Tibial nerve (tissue), 4 donors: ENCODE measurements at regions not wholly inside any gene's neighbourhood (a gene's known extent, or its start where the extent isn't known, plus 50 kb on each side); places are given as distances from the start of the nearest gene placed in this dataset.

Experiments
- CTCF ChIP-seq, 5 experiments: fragments of 200-600 bp in 3 of 5; fragments of 450-650 bp in 2 of 5; sonication (generic) in 3 of 5; IDR thresholded peaks; one replicate each; pipeline ENCODE4 v1.5.1; 2016 to 2019; ENCODE audit warnings: antibody characterized with exemption in 5 of 5, mild to moderate bottlenecking in 3 of 5, moderate library complexity in 2 of 5
- EP300 ChIP-seq, 2 donors: sonication (generic); formaldehyde crosslinking; IDR thresholded peaks; one replicate each; pipeline ENCODE4 v1.6.1; 2017; ENCODE audit warnings: antibody characterized with exemption in 2 of 2, mild to moderate bottlenecking in 1 of 2

- TF ChIP-seq EP300 (IDR thresholded peaks at IDR 0.05) (no peak), CTCF (IDR thresholded peaks at IDR 0.05) (no peak)
These were observed 524.8 kb downstream of the PPARGC1A start for GRCh38 chr4:23365086-23365485.
